Parathyroid adenoma (tissue), 2 donors: ENCODE measurements at regions not wholly inside any gene's neighbourhood (a gene's known extent, or its start where the extent isn't known, plus 50 kb on each side); places are given as distances from the start of the nearest gene placed in this dataset.
"Not testable (repeated sequence)": the region's sequence is repeated elsewhere in the genome, so short reads cannot be mapped to it uniquely, and the experiment has no call there.

Experiments used
- H2AFZ ChIP-seq: fragments of 300-600 bp; sonication (generic); one replicate; pipeline ENCODE4 v1.7.0; 2017; ENCODE audit warnings: antibody characterized with exemption, mild to moderate bottlenecking
- H3K27ac ChIP-seq: fragments of 300-600 bp; sonication (generic); one replicate; pipeline ENCODE4 v1.7.0; 2017
- H3K27me3 ChIP-seq: fragments of 300-600 bp; sonication (generic); one replicate; pipeline ENCODE4 v1.7.0; 2017; ENCODE audit warnings: low read length; ENCODE audit not compliant: control insufficient read depth, insufficient read depth
- H3K36me3 ChIP-seq: fragments of 300-600 bp; sonication (generic); one replicate; pipeline ENCODE4 v1.7.0; 2017; ENCODE audit warnings: low read length; ENCODE audit not compliant: control insufficient read depth, insufficient read depth
- H3K4me1 ChIP-seq: fragments of 300-600 bp; sonication (generic); one replicate; pipeline ENCODE4 v1.7.0; 2017; ENCODE audit warnings: control low read depth
- H3K4me2 ChIP-seq: fragments of 300-600 bp; sonication (generic); one replicate; pipeline ENCODE4 v1.7.0; 2017; ENCODE audit warnings: low read length
- H3K4me3 ChIP-seq: fragments of 300-600 bp; sonication (generic); one replicate; pipeline ENCODE4 v1.7.0; 2017; ENCODE audit warnings: low read depth, low read length
- H3K79me2 ChIP-seq: fragments of 300-600 bp; sonication (generic); one replicate; pipeline ENCODE4 v1.7.0; 2017; ENCODE audit warnings: control low read depth
- H3K9ac ChIP-seq: fragments of 300-600 bp; sonication (generic); one replicate; pipeline ENCODE4 v1.7.0; 2017; ENCODE audit warnings: mild to moderate bottlenecking
- H3K9me3 ChIP-seq: fragments of 300-600 bp; sonication (generic); one replicate; pipeline ENCODE4 v1.7.0; 2017; ENCODE audit warnings: low read length; ENCODE audit not compliant: control insufficient read depth
- CTCF ChIP-seq: fragments of 300-600 bp; sonication (generic); IDR thresholded peaks from one replicate; pipeline ENCODE4 v1.7.0; 2017; ENCODE audit warnings: antibody characterized with exemption, mild to moderate bottlenecking
- donor health status: primary hyperparathyroidism.

- Histone ChIP-seq H3K27ac (no peak overlapping the region), H3K4me1 (no peaks in the 10 kb centered on the region), H3K4me2 (no peak overlapping the region), H2AFZ (no peak overlapping the region), H3K79me2 (no peaks in the 10 kb centered on the region), H3K9ac (no peak overlapping the region), H3K27me3 (no peaks in the 10 kb centered on the region), H3K4me3 (no peak overlapping the region), H3K36me3 (no peaks in the 10 kb centered on the region), H3K9me3 (no peaks in the 10 kb centered on the region)
- TF ChIP-seq CTCF: no peak
Measured at GRCh38 chr17:5769593-5770354, 185.5 kb upstream of the NLRP1 start.

GRCh38 chr17:5770441-5771270 is 186.3 kb upstream of the NLRP1 start:
- Histone ChIP-seq H3K4me3 (no peak overlapping the region), H3K9me3 (no peaks in the 10 kb centered on the region), H3K27me3 (no peaks in the 10 kb centered on the region), H3K79me2 (no peaks in the 10 kb centered on the region), H3K4me2 (no peak overlapping the region), H3K27ac (no peak overlapping the region), H2AFZ (no peak overlapping the region), H3K9ac (no peak overlapping the region), H3K4me1 (no peaks in the 10 kb centered on the region), H3K36me3 (no peaks in the 10 kb centered on the region)
- no peak for TF ChIP-seq CTCF

GRCh38 chr17:5771271-5771577 is 186.9 kb upstream of the NLRP1 start:
- H3K4me2 ChIP-seq, H3K9ac ChIP-seq, H3K9me3 ChIP-seq: not testable (repeated sequence)

GRCh38 chr17:5772017-5772416 is 187.7 kb upstream of the NLRP1 start:
- not testable (repeated sequence) for H3K9me3 ChIP-seq, H2AFZ ChIP-seq, H3K36me3 ChIP-seq, H3K9ac ChIP-seq, H3K27me3 ChIP-seq, H3K27ac ChIP-seq, H3K4me1 ChIP-seq, H3K4me3 ChIP-seq, H3K79me2 ChIP-seq, H3K4me2 ChIP-seq

More at GRCh38 chr17:5771271-5771577, 186.9 kb upstream of the NLRP1 start:
- H3K4me3 ChIP-seq, H3K4me1 ChIP-seq, H3K36me3 ChIP-seq, H3K79me2 ChIP-seq, H2AFZ ChIP-seq, H3K27me3 ChIP-seq, H3K27ac ChIP-seq: not testable (repeated sequence)

- Histone ChIP-seq H2AFZ (no peak overlapping the region), H3K4me2 (no peak overlapping the region), H3K9me3 (no peaks in the 10 kb centered on the region), H3K4me1 (no peaks in the 10 kb centered on the region), H3K9ac (no peak overlapping the region), H3K27me3 (no peaks in the 10 kb centered on the region), H3K4me3 (no peak overlapping the region), H3K79me2 (no peaks in the 10 kb centered on the region), H3K27ac (no peak overlapping the region), H3K36me3 (no peaks in the 10 kb centered on the region)
- TF ChIP-seq CTCF: no peak
Measured at GRCh38 chr17:5772720-5773119, 188.4 kb upstream of the NLRP1 start.
